Panc1 (cell line): ENCODE measurements at regions not wholly inside any gene's neighbourhood (a gene's known extent, or its start where the extent isn't known, plus 50 kb on each side); places are given as distances from the start of the nearest gene placed in this dataset.

ENCODE experiments used
- ATAC-seq: fragments of 200-7000 bp; cut with Tn5 transposase; 2 replicates; pipeline ENCODE4 v1.9.1; 2020; ENCODE audit warnings: mild to moderate bottlenecking, moderate library complexity
- BruUV-seq: library from RNA; stranded (reverse); fragments of 400-500 nt; replicated peaks from 2 replicates; lab custom pipeline; 2021; lab: Mats Ljungman, UMichigan
- CTCF ChIA-PET: fragments of 300-600 bp; sonication (Branson Sonifier 250); formaldehyde crosslinking; loops from one replicate; lab custom pipeline; 2022; ENCODE audit warnings: antibody characterized with exemption; lab: Charles Lee
- POLR2A ChIA-PET: fragments of 300-600 bp; sonication (Branson Sonifier 250); formaldehyde crosslinking; loops from one replicate; lab custom pipeline; 2022; ENCODE audit warnings: antibody characterized with exemption; lab: Charles Lee
- DNase-seq: peaks from one replicate; pipeline ENCODE4 v3.0.0-alpha.2; 2010; ENCODE audit warnings: low read depth, low spot score
- H3K27ac ChIP-seq: 2 replicates; pipeline ENCODE4 v1.5.1; 2011; ENCODE audit warnings: mild to moderate bottlenecking, low read length, inconsistent platforms
- H3K27me3 ChIP-seq: fragments of 200-500 bp; sonication (Bioruptor generic); 2 replicates; pipeline ENCODE4 v1.6.0; 2014; ENCODE audit warnings: low read length, inconsistent platforms; ENCODE audit not compliant: control insufficient read depth, insufficient read depth
- H3K36me3 ChIP-seq: fragments of 200-500 bp; sonication (Bioruptor generic); 2 replicates; pipeline ENCODE4 v1.5.1; 2014; ENCODE audit warnings: inconsistent platforms, mild to moderate bottlenecking, low read length, moderate library complexity; ENCODE audit not compliant: control insufficient read depth, insufficient read depth
- H3K4me1 ChIP-seq: 2 replicates; pipeline ENCODE4 v1.5.1; 2011; ENCODE audit warnings: inconsistent platforms, mild to moderate bottlenecking, low read length, moderate library complexity; ENCODE audit not compliant: control insufficient read depth, insufficient read depth
- H3K4me3 ChIP-seq, 2 experiments: 2 replicates each; pipeline ENCODE4 v1.5.1; 2011 to 2012; ENCODE audit warnings: low read depth in 2 of 2, low read length in 2 of 2, mild to moderate bottlenecking in 2 of 2, inconsistent platforms in 1 of 2, moderate library complexity in 1 of 2
- H3K9me3 ChIP-seq: fragments of 200-500 bp; sonication (Bioruptor generic); 2 replicates; pipeline ENCODE4 v1.5.1; 2014; ENCODE audit warnings: low read depth, mild to moderate bottlenecking, inconsistent platforms, low read length, moderate library complexity; ENCODE audit not compliant: control insufficient read depth, insufficient read depth
- POLR2AphosphoS5 ChIP-seq: IDR thresholded peaks from 2 replicates; pipeline ENCODE4 v1.6.1; 2012; ENCODE audit warnings: mild to moderate bottlenecking, low read depth, low read length, moderate library complexity
- SIN3A ChIP-seq: IDR thresholded peaks from 2 replicates; pipeline ENCODE4 v1.6.1; 2012; ENCODE audit warnings: low read depth, mild to moderate bottlenecking, low read length, moderate library complexity, borderline replicate concordance; ENCODE audit not compliant: insufficient read depth
- TCF7L2 ChIP-seq: IDR thresholded peaks from 2 replicates; pipeline ENCODE4 v1.6.1; 2011; ENCODE audit warnings: mild to moderate bottlenecking, low read depth, low read length, inconsistent platforms
- in situ Hi-C: cut with HindIII; loops from 2 replicates; pipeline ENCODE4 v1.10.0; 2016; ENCODE audit warnings: low sequenced_read_pairs, low pct_unique_long_range_greater_than_20kb
- intact Hi-C: fragments of 100-400 bp; cut with micrococcal nuclease; formaldehyde crosslinking; loops from one replicate; pipeline ENCODE4 v1.10.0; 2022; ENCODE audit not compliant: unreplicated experiment
- TF ChIP-seq, protein P1 (sequence below): fragments of 450-650 bp; IDR thresholded peaks from 2 replicates; pipeline ENCODE4 v1.5.1; 2017; ENCODE audit warnings: mild to moderate bottlenecking
- TF ChIP-seq, protein P2 (sequence below), 2 experiments: IDR thresholded peaks; 2 replicates each; pipeline ENCODE4 v1.6.1; 2011 to 2012; ENCODE audit warnings: low read depth in 2 of 2, control low read depth in 1 of 2, low read length in 1 of 2, mild to moderate bottlenecking in 1 of 2, moderate library complexity in 1 of 2; ENCODE audit not compliant: insufficient read depth in 1 of 2

DNA sequence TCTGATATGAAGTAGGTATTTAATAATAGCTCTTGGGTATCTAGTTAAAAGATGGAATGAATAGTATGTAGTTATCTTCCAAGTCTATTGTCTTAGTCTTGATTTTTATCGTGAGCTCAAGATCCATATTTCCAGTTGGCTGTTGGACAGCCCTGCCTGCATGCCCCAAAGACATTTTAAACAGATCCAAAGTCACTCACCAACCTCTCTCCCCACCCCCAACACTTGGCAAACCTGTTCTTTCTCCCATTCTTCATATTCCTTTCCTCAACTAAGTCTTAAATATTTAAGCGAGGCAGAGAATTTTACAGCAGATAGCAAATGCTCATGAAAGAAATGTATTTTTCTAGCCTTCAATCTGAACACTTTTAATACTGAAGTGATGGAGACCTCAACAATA lies 80.7 kb upstream of the PALS2 start:
- POLR2A ChIA-PET, result no interaction called here

GRCh38 chr7:24494832-24495231 lies 78.4 kb upstream of the PALS2 start:
- ATAC-seq (no peak), DNase-seq (no peak)
- BruUV-seq, result no TSS peak
- in situ Hi-C loops (no loop called here), intact Hi-C loops (no loop called here)
- Histone ChIP-seq H3K27ac (no peak overlapping the region), H3K36me3 (no peaks in the 10 kb centered on the region), H3K27me3 (peaks cover 10% of the 10 kb centered on the region), H3K4me1 (no peaks in the 10 kb centered on the region), H3K4me3 (no peak overlapping the region), H3K9me3 (no peaks in the 10 kb centered on the region)
- ChIA-PET CTCF (no interaction called here), POLR2A (no interaction called here)
- TF ChIP-seq, protein P1, sequence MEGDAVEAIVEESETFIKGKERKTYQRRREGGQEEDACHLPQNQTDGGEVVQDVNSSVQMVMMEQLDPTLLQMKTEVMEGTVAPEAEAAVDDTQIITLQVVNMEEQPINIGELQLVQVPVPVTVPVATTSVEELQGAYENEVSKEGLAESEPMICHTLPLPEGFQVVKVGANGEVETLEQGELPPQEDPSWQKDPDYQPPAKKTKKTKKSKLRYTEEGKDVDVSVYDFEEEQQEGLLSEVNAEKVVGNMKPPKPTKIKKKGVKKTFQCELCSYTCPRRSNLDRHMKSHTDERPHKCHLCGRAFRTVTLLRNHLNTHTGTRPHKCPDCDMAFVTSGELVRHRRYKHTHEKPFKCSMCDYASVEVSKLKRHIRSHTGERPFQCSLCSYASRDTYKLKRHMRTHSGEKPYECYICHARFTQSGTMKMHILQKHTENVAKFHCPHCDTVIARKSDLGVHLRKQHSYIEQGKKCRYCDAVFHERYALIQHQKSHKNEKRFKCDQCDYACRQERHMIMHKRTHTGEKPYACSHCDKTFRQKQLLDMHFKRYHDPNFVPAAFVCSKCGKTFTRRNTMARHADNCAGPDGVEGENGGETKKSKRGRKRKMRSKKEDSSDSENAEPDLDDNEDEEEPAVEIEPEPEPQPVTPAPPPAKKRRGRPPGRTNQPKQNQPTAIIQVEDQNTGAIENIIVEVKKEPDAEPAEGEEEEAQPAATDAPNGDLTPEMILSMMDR, result no peak
- TF ChIP-seq TCF7L2, result no peak
- TF ChIP-seq, protein P2, sequence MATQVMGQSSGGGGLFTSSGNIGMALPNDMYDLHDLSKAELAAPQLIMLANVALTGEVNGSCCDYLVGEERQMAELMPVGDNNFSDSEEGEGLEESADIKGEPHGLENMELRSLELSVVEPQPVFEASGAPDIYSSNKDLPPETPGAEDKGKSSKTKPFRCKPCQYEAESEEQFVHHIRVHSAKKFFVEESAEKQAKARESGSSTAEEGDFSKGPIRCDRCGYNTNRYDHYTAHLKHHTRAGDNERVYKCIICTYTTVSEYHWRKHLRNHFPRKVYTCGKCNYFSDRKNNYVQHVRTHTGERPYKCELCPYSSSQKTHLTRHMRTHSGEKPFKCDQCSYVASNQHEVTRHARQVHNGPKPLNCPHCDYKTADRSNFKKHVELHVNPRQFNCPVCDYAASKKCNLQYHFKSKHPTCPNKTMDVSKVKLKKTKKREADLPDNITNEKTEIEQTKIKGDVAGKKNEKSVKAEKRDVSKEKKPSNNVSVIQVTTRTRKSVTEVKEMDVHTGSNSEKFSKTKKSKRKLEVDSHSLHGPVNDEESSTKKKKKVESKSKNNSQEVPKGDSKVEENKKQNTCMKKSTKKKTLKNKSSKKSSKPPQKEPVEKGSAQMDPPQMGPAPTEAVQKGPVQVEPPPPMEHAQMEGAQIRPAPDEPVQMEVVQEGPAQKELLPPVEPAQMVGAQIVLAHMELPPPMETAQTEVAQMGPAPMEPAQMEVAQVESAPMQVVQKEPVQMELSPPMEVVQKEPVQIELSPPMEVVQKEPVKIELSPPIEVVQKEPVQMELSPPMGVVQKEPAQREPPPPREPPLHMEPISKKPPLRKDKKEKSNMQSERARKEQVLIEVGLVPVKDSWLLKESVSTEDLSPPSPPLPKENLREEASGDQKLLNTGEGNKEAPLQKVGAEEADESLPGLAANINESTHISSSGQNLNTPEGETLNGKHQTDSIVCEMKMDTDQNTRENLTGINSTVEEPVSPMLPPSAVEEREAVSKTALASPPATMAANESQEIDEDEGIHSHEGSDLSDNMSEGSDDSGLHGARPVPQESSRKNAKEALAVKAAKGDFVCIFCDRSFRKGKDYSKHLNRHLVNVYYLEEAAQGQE (IDR thresholded peaks at IDR 0.05; ENCODE audit: insufficient read depth in 1 of 2, low read depth in 2 of 2, low read length in 1 of 2), result no peak
- no peak for TF ChIP-seq POLR2AphosphoS5
- no peak for TF ChIP-seq SIN3A

More for the DNA sequence above, 80.7 kb upstream of the PALS2 start:
- Histone ChIP-seq H3K9me3 (no peaks in the 10 kb centered on the region), H3K4me3 (no peak overlapping the region), H3K27me3 (peaks cover 9% of the 10 kb centered on the region), H3K4me1 (no peaks in the 10 kb centered on the region), H3K27ac (no peak overlapping the region), H3K36me3 (no peaks in the 10 kb centered on the region)
- in situ Hi-C loops, result no loop called here
- CTCF ChIA-PET, result no interaction called here
- no peak for ATAC-seq
- no TSS peak for BruUV-seq
- no peak for TF ChIP-seq TCF7L2
- TF ChIP-seq, protein P1, result no peak
- no peak for TF ChIP-seq POLR2AphosphoS5
- no peak for TF ChIP-seq SIN3A
- TF ChIP-seq, protein P2 (IDR thresholded peaks at IDR 0.05; ENCODE audit: insufficient read depth in 1 of 2, low read depth in 2 of 2, low read length in 1 of 2), result no peak
- DNase-seq, result no peak
- intact Hi-C loops, result no loop called here
